Colonic mucosa (tissue), 4 donors: ENCODE measurements at regions not wholly inside any gene's neighbourhood (a gene's known extent, or its start where the extent isn't known, plus 50 kb on each side); places are given as distances from the start of the nearest gene placed in this dataset.

Experiments used
- DNase-seq: peaks from one replicate; pipeline ENCODE4 v3.0.0-alpha.2; 2020
- H3K27ac ChIP-seq: fragments of 200-600 bp; one replicate; pipeline ENCODE4 v1.8.0; 2021
- H3K27me3 ChIP-seq: fragments of 200-600 bp; one replicate; pipeline ENCODE4 v1.8.0; 2021
- H3K36me3 ChIP-seq: fragments of 200-600 bp; one replicate; pipeline ENCODE4 v1.8.0; 2021
- H3K4me1 ChIP-seq: fragments of 200-600 bp; one replicate; pipeline ENCODE4 v1.8.0; 2021; ENCODE audit warnings: mild to moderate bottlenecking
- H3K4me3 ChIP-seq: fragments of 200-600 bp; one replicate; pipeline ENCODE4 v1.8.0; 2021
- H3K9ac ChIP-seq, 2 donors: one replicate each; pipeline ENCODE4 v1.7.0; 2013; ENCODE audit warnings: control low read depth in 2 of 2, low read depth in 2 of 2, low read length in 2 of 2
- H3K9me3 ChIP-seq: fragments of 200-600 bp; one replicate; pipeline ENCODE4 v1.8.0; 2021
- intact Hi-C: fragments of 100-400 bp; cut with DNase I; formaldehyde crosslinking; loops from one replicate; pipeline ENCODE4 v1.14.1; 2022
- TF ChIP-seq, protein P1 (sequence below): fragments of 200-600 bp; IDR thresholded peaks from one replicate; pipeline ENCODE4 v1.8.0; 2022; ENCODE audit warnings: antibody characterized with exemption, mild to moderate bottlenecking
- donor health status: healthy.
- donor health status: DM: no; HTN: no; CAD: no.
- donor health status: DM: no; HTN: no; CAD: no.

- Histone ChIP-seq H3K4me3 (no peak overlapping the region), H3K36me3 (no peaks in the 10 kb centered on the region), H3K4me1 (no peaks in the 10 kb centered on the region), H3K9ac (no peak overlapping the region), H3K27ac (no peak overlapping the region), H3K9me3 (no peaks in the 10 kb centered on the region), H3K27me3 (no peaks in the 10 kb centered on the region)
- TF ChIP-seq, protein P1, sequence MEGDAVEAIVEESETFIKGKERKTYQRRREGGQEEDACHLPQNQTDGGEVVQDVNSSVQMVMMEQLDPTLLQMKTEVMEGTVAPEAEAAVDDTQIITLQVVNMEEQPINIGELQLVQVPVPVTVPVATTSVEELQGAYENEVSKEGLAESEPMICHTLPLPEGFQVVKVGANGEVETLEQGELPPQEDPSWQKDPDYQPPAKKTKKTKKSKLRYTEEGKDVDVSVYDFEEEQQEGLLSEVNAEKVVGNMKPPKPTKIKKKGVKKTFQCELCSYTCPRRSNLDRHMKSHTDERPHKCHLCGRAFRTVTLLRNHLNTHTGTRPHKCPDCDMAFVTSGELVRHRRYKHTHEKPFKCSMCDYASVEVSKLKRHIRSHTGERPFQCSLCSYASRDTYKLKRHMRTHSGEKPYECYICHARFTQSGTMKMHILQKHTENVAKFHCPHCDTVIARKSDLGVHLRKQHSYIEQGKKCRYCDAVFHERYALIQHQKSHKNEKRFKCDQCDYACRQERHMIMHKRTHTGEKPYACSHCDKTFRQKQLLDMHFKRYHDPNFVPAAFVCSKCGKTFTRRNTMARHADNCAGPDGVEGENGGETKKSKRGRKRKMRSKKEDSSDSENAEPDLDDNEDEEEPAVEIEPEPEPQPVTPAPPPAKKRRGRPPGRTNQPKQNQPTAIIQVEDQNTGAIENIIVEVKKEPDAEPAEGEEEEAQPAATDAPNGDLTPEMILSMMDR: no peak
- intact Hi-C loops: no loop called here
- no peak for DNase-seq
These were observed 381.6 kb downstream of the EFNA5 start for GRCh38 chr5:107289030-107289714.

- Histone ChIP-seq H3K27ac (no peak overlapping the region), H3K4me3 (no peak overlapping the region), H3K9ac (no peak overlapping the region), H3K36me3 (no peaks in the 10 kb centered on the region), H3K4me1 (no peaks in the 10 kb centered on the region), H3K9me3 (no peaks in the 10 kb centered on the region), H3K27me3 (no peaks in the 10 kb centered on the region)
- TF ChIP-seq, protein P1: no peak
- no peak for DNase-seq
- intact Hi-C loops: no loop called here
These were observed 384.2 kb downstream of the EFNA5 start for GRCh38 chr5:107286447-107287098.

- Histone ChIP-seq H3K27me3 (no peaks in the 10 kb centered on the region), H3K9me3 (no peaks in the 10 kb centered on the region), H3K4me3 (no peak overlapping the region), H3K9ac (no peak overlapping the region), H3K4me1 (no peaks in the 10 kb centered on the region), H3K36me3 (no peaks in the 10 kb centered on the region), H3K27ac (no peak overlapping the region)
- intact Hi-C loops: no loop called here
- TF ChIP-seq, protein P1: no peak
- DNase-seq: no peak
These were observed 385.0 kb downstream of the EFNA5 start for GRCh38 chr5:107285772-107286171.

DNA sequence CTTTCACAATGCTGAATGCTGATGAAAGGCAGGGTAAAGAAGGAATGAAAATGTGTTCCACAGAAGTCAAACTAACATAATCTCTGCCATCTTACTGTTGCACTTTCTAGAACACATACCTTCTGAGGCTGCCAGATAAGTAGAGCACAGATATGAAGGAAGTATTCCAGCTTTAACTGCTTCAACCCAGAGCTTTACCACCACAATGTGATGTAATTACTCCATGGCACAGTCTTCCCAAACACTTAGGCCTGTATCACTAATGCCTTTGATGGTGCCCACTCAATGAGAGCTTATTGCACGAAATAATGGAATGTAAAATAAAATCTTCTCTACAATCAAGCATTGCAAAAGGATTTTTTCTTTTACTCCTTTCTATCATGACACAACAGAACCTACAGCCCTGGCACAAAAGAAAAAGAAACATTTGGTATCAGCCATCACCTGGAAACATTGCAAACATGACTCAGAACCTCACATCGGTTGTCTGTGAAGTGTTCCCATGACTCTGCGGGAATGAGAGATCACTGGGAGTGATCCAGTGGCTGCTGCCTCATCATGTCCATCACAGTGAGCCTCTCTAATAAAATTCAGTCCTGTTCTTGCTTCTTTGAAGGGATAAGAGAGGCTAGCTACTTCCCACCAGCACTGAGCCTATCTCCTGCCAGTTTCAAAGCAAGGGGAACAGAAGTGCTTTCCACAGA is 385.8 kb downstream of the EFNA5 start:
- Histone ChIP-seq H3K27ac (no peak overlapping the region), H3K27me3 (no peaks in the 10 kb centered on the region), H3K4me3 (no peak overlapping the region), H3K36me3 (no peaks in the 10 kb centered on the region), H3K4me1 (no peaks in the 10 kb centered on the region), H3K9ac (no peak overlapping the region), H3K9me3 (no peaks in the 10 kb centered on the region)
- DNase-seq: no peak
- TF ChIP-seq, protein P1: no peak
- intact Hi-C loops: no loop called here

GRCh38 chr5:107282061-107282460 is 388.7 kb downstream of the EFNA5 start:
- Histone ChIP-seq H3K27me3 (no peaks in the 10 kb centered on the region), H3K27ac (no peak overlapping the region), H3K9ac (no peak overlapping the region), H3K4me1 (no peaks in the 10 kb centered on the region), H3K9me3 (no peaks in the 10 kb centered on the region), H3K4me3 (no peak overlapping the region), H3K36me3 (no peaks in the 10 kb centered on the region)
- intact Hi-C loops: no loop called here
- DNase-seq: no peak
- TF ChIP-seq, protein P1: no peak
